ENCODE measurements at regions not wholly inside any gene's neighbourhood (a gene's known extent, or its start where the extent isn't known, plus 50 kb on each side); places are given as distances from the start of the nearest gene placed in this dataset.

- TF ChIP-seq CTCF (conservative IDR thresholded peaks at IDR 0.05; ENCODE audit: control insufficient read depth, insufficient read depth, low read depth, low read length): no peak
- H3K4me3 ChIP-seq (ENCODE audit: control insufficient read depth, low read depth, low read length): no peak overlapping the region
- no peak for DNase-seq (ENCODE audit: low read depth)
Observed at GRCh38 chr7:155874411-155874810, 62.1 kb upstream of the SHH start.

- TF ChIP-seq CTCF (conservative IDR thresholded peaks at IDR 0.05; ENCODE audit: control insufficient read depth, insufficient read depth, low read depth, low read length): no peak
- H3K4me3 ChIP-seq (ENCODE audit: control insufficient read depth, low read depth, low read length): no peak overlapping the region
- DNase-seq (ENCODE audit: low read depth): no peak
Observed at GRCh38 chr7:155874010-155874409, 61.7 kb upstream of the SHH start.

GRCh38 chr7:155872678-155873369 is 60.6 kb upstream of the SHH start:
- no peak overlapping the region for H3K4me3 ChIP-seq (ENCODE audit: control insufficient read depth, low read depth, low read length)
- no peak for DNase-seq (ENCODE audit: low read depth)

GRCh38 chr7:155871211-155871610 is 58.9 kb upstream of the SHH start:
- H3K4me3 ChIP-seq (ENCODE audit: control insufficient read depth, low read depth, low read length): no peak overlapping the region
- no peak for DNase-seq (ENCODE audit: low read depth)
- TF ChIP-seq CTCF (conservative IDR thresholded peaks at IDR 0.05; ENCODE audit: control insufficient read depth, insufficient read depth, low read depth, low read length): no peak

More at GRCh38 chr7:155872678-155873369, 60.6 kb upstream of the SHH start:
- TF ChIP-seq CTCF (conservative IDR thresholded peaks at IDR 0.05; ENCODE audit: control insufficient read depth, insufficient read depth, low read depth, low read length): no peak

GRCh38 chr7:155870334-155871180 is 58.3 kb upstream of the SHH start:
- no peak for TF ChIP-seq CTCF (conservative IDR thresholded peaks at IDR 0.05; ENCODE audit: control insufficient read depth, insufficient read depth, low read depth, low read length)
- no peak for DNase-seq (ENCODE audit: low read depth)
- H3K4me3 ChIP-seq (ENCODE audit: control insufficient read depth, low read depth, low read length): no peak overlapping the region

- no peak for DNase-seq (ENCODE audit: low read depth)
- no peak for TF ChIP-seq CTCF (conservative IDR thresholded peaks at IDR 0.05; ENCODE audit: control insufficient read depth, insufficient read depth, low read depth, low read length)
- no peak overlapping the region for H3K4me3 ChIP-seq (ENCODE audit: control insufficient read depth, low read depth, low read length)
Observed at GRCh38 chr7:155869784-155870076, 57.5 kb upstream of the SHH start.
